ENCODE measurements at regions not wholly inside any gene's neighbourhood (a gene's known extent, or its start where the extent isn't known, plus 50 kb on each side); places are given as distances from the start of the nearest gene placed in this dataset.

DNA sequence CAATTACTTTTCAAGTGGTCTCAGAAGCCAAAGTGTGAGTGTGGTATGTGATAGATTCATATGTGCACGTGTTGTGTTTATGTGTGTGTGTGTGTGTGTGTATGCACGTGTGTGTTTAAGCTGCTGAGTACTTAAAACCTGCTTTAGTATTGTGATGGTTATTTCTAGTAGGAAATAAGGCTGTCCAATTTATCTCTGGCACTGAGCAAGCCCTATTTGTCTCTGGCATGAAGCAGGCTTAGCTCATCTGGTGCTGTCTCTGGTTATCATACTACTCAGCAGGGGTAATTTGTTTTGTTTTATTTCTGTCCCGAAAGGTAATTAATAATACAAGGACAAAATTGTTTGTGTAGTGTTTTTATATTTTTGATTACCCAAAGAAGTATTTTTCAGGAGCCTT lies 333.7 kb downstream of the FAT3 start:
- no peak for TF ChIP-seq CTCF (IDR thresholded peaks at IDR 0.05)
- TF ChIP-seq, protein P1, sequence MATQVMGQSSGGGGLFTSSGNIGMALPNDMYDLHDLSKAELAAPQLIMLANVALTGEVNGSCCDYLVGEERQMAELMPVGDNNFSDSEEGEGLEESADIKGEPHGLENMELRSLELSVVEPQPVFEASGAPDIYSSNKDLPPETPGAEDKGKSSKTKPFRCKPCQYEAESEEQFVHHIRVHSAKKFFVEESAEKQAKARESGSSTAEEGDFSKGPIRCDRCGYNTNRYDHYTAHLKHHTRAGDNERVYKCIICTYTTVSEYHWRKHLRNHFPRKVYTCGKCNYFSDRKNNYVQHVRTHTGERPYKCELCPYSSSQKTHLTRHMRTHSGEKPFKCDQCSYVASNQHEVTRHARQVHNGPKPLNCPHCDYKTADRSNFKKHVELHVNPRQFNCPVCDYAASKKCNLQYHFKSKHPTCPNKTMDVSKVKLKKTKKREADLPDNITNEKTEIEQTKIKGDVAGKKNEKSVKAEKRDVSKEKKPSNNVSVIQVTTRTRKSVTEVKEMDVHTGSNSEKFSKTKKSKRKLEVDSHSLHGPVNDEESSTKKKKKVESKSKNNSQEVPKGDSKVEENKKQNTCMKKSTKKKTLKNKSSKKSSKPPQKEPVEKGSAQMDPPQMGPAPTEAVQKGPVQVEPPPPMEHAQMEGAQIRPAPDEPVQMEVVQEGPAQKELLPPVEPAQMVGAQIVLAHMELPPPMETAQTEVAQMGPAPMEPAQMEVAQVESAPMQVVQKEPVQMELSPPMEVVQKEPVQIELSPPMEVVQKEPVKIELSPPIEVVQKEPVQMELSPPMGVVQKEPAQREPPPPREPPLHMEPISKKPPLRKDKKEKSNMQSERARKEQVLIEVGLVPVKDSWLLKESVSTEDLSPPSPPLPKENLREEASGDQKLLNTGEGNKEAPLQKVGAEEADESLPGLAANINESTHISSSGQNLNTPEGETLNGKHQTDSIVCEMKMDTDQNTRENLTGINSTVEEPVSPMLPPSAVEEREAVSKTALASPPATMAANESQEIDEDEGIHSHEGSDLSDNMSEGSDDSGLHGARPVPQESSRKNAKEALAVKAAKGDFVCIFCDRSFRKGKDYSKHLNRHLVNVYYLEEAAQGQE (IDR thresholded peaks at IDR 0.05; ENCODE audit: insufficient read depth in 1 of 2, low read depth in 2 of 2, low read length in 1 of 2): no peak
- no peak for TF ChIP-seq POLR2AphosphoS5 (IDR thresholded peaks at IDR 0.05; ENCODE audit: low read depth, low read length)
- TF ChIP-seq TCF7L2 (IDR thresholded peaks at IDR 0.05; ENCODE audit: low read depth, low read length): no peak
- TF ChIP-seq SIN3A (IDR thresholded peaks at IDR 0.05; ENCODE audit: borderline replicate concordance, insufficient read depth, low read depth, low read length): no peak

Data from Panc1 (cell line).